NCI-H1417 treated with DMSO at 0.1 percent for 48 hours (cell line): ENCODE measurements at regions not wholly inside any gene's neighbourhood (a gene's known extent, or its start where the extent isn't known, plus 50 kb on each side); places are given as distances from the start of the nearest gene placed in this dataset.
A peak's percentile ranks its signal among the peaks of the same experiment; 100 is the strongest.
"Not testable (repeated sequence)": the region's sequence is repeated elsewhere in the genome, so short reads cannot be mapped to it uniquely, and the experiment has no call there.

Experiments
- DNase-seq: peaks from one replicate; lab custom pipeline; 2025; lab: John Stamatoyannopoulos, UW

DNA sequence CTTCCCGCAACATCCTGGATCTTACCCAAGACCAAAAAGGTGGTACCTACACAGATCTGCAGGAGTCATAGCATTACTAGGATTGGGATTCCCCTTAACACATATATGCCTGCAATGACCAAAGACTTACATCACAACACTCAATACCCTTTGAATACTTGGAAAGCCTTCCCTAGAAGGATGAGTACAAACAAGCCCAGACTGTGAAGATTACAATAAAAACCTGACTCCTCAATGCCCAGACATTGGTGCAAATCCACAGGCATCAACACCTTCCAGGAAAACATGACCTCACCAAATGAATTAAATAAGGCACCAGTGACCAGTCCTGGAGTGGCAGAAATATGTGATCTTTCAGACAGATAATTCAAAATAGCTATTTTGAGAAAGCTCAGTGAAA, 326.8 kb downstream of the TBL1XR1 start:
- no peak for DNase-seq

DNA sequence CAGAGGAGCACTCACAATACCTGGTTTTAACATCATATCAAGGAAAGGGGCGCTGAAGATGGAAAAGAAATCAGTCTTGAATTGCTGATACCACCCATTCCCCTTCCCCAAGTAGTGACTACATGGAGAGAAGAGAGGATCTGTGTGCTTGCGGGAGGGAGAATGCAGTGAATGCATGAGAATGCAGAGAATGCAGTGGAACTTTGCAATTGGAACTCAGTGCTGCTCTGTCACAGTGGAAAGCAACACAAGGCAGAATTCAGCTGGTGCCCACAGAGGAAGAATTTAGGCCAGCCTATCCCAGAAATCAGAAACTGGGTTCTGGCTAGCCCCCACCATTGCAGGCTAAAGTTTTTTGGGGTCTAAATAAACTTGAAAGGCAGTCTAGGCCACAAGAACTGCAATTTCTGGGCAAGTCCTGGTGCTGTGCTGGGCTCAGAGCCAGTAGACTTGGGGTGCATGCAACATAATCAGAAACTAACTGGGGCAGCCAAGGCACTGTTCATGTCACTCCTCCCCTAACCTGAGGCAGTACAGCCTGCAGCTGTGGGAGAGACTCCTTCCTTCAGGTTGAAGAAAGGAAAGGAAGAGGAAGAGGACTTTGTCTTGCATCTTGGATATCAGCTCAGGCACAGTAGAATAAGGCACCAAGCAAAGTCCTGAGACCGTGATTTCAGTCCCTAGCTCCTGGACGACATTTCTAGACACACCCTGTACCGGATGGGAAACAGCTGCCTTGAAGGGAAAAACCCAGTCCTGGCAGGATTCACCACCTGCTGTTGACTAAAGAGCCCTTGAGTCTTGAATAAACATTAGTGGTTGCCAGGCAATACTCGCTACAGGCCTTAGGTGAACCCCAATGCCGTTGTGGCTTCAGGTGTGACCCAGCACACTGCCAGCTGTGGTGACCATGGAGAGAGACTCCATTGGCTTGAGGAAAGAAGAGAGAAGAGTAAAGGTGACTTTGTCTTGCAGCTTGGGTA, 329.3 kb downstream of the TBL1XR1 start:
- peak; percentile 72 for DNase-seq

DNA sequence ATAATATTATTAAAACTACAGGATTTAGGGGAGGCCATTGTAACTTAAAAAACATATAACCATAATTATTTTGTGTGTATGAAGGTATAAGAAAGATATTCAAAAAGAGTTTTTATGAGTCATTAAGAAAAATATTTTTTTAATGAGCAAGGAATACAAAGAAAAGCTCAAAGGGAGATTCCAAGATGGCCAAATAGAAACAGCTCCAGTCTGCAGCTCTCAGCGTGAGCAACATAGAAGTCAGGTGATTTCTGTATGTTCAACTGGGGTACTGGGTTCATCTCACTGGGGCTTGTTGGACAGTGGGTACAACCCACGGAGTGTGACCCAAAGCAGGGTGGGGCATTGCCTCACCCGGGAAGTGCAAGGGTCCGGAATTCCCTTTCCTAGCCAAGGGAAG, 336.1 kb downstream of the TBL1XR1 start:
- DNase-seq = no peak

DNA sequence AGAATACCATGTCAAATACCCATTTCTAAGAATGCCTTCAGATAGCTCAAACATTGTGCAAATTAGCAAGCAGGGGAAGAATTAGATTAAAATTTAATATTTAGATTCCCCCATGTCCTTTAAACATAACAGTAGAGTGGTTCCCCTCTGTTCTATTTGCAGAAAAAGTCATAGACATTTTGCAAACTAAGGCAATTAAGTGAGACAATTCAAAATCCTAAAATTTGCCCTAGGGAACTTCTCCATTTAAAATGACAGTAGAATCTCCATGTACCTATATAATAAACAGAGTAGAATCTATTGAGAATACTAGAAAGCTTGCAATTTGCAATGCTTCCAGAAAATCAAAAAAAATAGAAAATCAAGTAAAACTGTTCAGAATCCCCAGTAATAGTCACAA, 340.6 kb downstream of the TBL1XR1 start:
- DNase-seq = no peak

DNA sequence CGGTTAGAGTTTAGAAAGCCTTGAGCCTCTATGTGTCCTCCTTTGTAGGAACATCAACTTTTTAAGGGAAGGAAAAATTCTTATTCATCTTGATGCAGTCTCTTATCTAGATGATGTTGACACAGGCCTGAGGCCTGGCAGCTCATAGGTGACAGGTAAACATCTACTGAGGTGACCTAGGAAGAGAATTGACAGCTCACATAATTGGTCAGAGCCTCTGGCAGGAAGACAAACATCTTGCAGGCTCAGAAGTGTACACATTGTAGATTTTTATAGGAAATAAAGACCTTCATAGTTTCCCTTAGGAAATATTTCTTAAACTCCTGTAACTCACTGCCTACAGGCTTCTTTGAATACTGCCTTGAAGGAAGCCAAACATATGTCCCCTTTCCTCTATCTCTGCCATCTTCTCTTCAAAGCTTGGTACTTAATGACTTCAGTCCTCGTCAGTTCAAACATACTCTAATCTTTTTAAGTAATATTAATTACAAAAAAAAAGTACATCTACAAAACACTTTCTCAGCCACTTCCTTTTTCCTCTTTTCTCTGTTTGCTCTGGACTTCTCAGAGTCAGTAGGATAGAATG, 341.3 kb downstream of the TBL1XR1 start:
- DNase-seq = no peak

DNA sequence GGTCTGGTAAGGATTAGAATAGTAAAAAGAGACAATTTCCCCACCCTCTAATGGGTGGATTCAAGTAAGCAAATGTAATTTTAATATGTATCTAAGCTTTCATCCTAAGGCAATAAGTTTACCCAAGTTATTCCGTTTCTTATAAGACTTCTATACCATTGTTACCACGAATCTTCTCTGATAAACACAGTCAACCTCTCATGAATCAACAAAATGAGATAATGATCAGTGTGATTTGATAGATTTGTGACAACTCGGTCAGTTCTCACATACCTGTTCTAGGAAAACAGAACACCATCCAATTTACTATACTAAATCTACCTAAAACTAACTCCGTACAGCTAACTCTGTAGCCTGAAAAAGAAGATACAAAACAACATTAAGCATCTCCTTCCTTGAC, 342.1 kb downstream of the TBL1XR1 start:
- DNase-seq = no peak

DNA sequence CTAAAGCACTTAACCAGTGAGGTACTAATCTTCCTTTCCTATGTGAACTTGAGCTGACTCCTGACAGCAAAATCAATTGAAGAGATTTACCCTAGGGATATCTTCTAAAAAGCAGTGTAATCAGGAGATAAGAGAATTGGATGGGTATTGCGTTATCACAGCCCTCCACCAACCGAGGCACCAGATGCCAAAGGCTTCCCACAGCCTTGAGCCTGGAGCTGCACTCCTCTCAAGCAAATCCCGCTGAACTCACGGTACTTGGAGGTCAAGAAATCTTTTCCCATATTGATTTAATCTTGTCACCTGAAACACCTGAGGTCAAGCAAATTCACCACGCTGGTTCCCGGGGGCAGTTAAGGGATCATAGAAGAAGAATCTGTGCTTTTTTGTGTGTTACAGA, 346.8 kb downstream of the TBL1XR1 start:
- DNase-seq = no peak

DNA sequence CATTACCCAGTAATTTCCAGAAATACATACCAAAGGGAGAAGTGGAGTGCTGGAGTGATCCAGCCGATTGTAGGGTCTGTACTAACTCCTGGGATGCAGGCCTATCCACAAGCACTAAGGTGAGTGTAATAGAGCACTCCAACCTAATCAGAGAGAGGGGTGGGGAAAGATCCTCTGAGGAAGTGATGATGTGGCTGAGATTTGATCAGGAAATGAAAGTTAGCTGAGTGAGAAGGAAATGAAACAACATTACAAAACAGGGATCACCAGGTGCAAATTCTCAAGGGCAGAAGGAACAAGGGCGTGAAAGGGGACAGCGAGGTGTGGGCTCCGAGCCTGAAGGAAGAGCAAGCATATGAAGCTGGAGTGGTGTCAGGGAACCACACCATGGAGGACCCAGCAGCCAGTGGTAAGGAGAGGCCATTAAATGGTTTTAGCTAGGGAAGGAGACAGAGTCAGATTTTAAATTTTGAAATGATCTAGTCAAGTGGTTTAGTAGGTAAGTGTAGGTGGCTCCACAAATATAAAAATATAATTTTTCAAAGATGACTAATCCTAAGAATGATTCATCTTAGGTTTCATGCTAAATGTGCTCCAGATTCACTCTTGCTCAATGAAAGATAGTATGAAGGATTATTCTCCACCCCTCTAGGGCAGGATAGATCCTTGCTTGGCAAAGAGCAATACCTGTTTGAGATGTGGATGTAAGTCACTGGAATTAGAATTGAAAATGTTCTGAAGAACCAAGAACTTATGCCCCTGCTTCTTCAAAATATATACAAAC, 348.7 kb downstream of the TBL1XR1 start:
- DNase-seq = no peak

DNA sequence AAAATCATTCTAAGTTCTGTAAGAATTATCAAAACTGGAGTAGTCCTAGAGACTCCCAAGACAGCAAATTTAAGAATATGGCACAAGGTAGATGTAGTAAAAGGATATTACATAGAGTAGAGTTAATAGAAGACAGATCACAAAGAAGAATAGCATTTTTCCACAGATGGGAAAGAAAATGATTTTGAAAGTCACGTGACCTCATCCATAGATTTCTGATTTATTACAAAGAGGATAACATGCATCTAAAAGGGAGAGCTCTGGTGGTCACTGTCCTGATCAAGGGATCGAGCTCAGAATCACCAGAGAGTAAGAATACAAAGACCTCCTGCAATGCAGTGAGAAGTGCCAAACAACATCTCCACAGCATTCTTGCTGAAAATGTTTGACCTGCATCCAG, 354.4 kb downstream of the TBL1XR1 start:
- no peak for DNase-seq

DNA sequence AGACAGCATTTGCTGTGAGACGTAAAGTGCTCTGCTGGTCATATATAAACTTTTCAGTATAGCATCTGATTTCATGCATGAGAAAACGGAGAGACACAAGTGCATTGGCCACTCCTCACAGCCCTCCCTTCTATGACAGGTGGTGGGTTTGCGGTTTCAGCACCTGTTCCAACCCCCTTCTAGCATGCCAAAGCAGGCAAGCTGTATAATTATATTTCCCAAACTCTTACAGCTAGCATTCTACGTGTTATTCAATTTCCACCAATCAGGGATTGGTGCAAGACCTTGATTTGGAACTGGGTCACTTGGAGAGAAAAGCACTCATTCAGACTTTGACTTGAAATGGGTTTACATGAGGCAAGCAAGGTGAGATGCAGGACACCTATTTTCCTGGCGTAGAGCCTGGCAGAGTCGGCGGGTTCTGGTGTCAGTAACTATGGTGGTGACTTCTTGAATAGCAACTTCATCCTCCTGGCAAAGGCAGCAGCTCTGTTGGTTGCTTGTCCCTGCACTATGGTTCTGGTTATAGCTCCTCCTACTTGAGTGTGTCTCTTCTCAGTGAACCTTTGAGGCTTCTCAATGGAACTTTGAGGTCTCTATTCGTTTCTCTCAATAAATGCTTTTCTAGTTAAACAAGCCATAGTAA, 356.5 kb downstream of the TBL1XR1 start:
- DNase-seq = no peak

DNA sequence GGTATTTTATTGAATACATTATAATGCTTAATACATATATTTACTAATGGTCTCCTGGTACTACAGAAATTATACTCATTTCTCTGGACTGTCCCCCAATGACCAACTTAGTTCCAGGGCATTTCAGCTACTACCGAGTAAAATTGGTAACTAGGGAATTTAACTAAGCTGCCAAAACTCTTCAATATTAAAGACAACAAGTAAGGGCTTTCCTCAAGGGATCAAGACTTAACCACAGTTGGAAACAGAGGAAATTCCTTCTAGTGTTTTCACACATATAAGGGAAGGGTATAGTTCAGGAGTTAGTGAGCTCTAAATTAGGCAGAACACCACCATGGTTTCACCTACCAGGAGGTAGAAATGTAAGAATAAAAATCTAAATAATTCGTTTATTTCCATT, 357.4 kb downstream of the TBL1XR1 start:
- DNase-seq = no peak

DNA sequence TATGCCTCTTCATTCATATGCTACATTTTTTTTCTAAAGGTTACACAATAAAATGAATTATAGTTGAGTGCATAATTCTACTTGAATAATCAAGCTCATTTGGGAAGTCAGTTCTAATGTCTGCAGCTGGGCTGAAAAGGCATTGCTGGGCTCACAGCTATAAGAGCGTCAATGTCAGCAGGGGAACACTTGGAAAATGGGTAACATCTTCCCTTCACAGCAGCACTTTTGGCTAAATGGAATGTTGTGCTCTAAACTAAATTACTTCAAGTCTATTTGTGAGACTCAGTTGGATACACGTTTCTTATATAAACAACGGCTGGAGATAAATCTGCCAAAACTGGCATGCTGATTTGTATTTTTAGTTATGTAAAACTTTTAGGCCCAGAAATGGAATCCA, 357.8 kb downstream of the TBL1XR1 start:
- no peak for DNase-seq

DNA sequence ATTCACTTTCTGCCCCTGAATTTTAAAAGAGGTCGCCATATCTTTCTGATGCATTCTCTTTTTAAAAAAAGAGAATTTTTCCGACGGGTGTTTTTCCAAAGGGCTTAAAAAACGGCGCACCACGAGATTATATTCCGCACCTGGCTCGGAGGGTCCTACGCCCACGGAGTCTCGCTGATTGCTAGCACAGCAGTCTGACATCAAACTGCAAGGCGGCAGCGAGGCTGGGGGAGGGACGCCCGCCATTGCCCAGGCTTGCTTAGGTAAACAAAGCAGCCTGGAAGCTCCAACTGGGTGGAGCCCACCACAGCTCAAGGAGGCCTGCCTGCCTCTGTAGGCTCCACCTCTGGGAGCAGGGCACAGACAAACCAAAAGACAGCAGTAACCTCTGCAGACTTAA, 370.0 kb downstream of the TBL1XR1 start:
- not testable (repeated sequence) for DNase-seq

DNA sequence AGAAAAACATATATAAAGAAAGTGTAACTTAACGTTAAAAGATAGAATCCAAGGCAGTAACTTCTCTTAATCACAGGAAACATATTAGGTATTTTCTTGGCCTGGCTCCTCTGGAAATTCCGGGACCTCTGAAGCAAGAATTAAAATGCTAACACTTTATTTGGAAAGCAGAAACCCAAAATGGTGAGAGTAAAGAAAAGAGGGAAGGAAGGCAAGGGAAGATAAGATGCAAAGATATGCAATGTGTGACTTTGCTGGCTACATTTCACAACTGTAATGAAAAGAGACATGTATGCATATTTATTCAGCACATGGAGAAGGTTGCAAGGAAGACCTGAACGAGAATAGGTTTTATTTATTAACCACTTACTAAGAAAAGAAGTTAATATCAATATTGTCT, 372.5 kb downstream of the TBL1XR1 start:
- DNase-seq = no peak

DNA sequence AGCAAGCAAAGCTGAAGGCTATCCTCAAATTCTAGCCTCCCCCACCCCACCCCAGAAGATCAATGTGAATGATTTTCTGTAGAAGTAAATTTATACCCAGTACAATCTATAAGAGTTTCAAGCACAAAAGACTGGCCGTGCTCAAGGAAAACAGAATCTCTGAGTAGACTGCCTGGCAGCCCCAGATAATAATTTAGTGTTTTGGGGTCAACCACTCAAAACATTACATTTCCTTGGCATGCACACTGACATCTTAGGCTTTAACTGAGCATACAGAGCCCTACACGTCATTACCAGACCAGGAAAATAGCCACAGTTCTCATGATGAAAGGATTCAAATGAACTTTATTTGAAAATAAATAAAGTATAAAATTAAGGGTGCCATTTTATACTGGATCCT, 376.5 kb downstream of the TBL1XR1 start:
- DNase-seq = no peak

DNA sequence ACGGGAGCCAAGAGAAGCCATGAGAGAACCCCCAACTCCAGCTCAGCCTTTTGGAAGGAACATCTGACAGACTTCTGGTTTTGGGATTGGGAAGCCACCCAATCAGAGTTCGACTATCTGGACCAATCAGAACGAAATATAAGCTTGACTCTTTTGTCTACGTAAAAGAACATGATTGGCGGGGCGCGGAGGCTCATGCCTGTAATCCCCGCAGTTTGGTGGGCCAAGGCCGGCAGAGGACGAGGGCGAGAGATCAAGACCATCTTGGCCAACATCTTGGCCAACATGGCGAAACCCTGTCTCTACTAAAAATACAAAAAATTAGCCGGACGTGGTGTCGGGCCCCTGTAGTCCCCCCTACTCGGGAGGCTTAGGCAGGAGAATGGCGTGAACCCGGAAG, 380.3 kb downstream of the TBL1XR1 start:
- no peak for DNase-seq

DNA sequence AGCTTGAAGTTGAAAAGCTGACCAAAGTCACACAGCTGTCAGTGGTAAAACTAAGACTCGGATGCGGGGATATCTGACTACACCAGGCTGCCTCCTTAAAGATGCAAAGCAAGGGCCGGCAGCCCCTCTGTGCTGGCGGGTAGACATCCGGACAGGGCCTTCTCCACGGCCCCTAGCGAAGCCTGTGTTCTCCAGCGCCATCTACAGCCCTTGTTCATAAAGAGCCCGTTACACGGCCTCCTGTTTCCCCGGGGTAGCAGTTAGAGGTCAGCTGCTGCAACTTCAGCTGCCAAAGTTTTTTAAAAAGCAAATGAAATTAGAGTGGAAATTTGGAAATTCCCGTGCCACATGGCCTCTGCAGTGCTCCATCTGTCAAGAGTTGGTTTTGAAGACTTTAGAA, 383.0 kb downstream of the TBL1XR1 start:
- DNase-seq = no peak

DNA sequence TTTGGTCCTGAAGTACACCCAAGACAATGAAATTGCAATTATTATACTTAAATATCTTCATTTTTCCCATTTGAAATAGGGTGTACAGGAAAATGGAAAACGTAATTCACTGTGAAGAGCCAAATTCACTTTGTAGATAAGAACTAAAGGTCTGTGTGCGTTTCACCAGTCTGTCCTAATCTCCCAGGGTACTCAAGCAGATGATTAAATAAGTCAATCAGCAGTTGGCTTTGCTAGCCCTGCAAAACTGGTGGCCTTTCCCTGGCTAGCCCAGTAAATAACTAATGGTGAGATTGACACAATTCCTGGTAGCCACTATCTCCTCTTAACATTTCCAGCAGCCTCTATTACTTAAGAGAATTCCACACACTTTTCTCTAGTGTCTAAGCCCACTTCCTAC, 389.3 kb downstream of the TBL1XR1 start:
- no peak for DNase-seq

DNA sequence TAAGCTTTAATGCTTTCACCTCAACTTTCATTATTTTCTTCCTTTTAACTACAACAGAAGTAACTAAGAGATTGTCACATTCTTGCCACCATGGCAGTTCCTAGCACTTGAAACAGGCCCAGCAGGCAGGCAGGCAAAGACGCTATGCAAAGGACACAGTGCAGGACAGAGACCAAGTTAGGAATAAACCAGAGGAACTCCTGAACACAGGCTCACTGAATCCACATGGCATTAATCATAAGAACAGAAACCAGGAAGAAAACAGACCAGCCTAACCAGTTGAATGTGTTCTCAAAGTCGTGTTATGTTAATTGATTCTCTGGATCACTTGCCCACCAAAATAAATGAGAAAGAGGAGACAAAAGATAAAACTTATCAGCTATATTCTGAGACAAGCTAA, 397.6 kb downstream of the TBL1XR1 start:
- no peak for DNase-seq

DNA sequence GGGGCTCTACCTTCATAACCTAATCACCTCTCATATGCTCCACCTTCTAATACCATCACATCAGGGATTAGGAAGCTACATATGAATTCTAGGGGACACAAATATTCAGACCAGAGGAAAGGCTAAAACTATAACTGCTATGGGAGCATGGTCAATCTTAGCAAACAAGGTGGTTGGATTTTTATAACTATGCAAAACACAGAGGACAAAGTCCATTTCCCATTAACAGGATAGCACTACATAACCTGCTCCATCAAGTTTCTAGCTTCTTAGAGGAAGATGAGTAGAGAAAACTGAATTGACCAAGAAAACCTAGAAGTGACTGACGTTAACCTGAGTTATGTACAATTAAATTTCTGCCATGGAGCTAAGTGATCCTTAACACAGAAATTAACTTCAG, 398.6 kb downstream of the TBL1XR1 start:
- no peak for DNase-seq

DNA sequence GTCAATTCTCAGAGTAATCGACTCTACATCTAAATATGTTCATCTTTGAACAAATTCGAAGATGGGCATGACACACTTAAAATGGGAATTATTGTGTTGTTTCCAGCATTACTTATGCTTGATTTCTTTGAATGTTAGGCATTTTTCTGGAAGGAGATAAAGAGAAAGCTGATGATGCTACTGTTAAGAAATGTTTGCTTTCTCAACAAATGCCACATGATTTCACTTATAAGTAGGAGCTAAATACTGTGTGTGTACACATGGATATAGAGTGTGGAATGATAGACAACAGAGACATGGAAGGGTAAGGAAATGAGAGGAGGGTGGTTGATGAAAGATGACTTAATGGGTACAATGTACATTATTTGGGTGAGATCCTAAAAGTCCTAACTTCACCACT, 400.9 kb downstream of the TBL1XR1 start:
- DNase-seq = no peak

DNA sequence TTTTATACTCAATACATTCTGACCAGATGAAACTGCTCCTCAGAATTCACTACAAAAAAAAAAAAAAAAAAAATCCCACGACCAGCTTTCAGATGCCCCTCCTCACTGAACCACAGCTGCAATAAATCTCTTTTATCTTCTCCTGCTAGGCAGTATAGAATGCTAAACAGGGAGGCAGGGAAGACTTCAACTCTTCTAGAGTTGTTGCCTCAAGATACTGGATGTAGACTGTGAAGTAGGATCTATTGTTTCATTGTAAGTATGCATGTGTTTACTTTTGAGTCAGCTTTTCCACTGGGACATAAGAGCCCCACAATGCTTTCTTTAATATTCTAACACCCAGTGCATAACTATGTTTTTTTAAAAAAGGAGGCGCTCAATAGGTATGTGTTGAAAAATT, 401.4 kb downstream of the TBL1XR1 start:
- DNase-seq = no peak
